ENCODE measurements at regions not wholly inside any gene's neighbourhood (a gene's known extent, or its start where the extent isn't known, plus 50 kb on each side); places are given as distances from the start of the nearest gene placed in this dataset.
"Not testable (repeated sequence)": the region's sequence is repeated elsewhere in the genome, so short reads cannot be mapped to it uniquely, and the experiment has no call there.

DNA sequence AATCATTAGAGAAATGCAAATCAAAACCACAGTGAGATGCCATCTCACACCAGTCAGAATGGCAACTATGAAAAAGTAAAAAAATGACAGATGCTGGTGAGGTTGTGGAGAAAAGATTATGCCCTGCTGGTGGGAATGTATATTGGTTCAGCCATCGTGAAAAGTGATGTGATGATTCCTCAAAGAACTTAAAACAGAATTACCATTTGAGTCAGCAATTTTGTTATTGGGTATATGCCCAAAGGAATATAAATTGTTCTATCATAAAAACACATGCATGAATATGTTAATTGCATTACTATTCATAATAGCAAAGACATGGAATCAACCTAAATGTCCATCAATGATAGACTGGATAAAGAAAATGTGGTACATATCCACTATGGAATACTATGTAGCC lies 115.1 kb upstream of the OR4E1 start:
- TF ChIP-seq POLR2A, POLR2AphosphoS5, TAF1 (IDR thresholded peaks at IDR 0.05; ENCODE audit: low read depth, low read length): not testable (repeated sequence)
